K562 (cell line): ENCODE measurements at regions not wholly inside any gene's neighbourhood (a gene's known extent, or its start where the extent isn't known, plus 50 kb on each side); places are given as distances from the start of the nearest gene placed in this dataset.

Experiments
- ATAC-seq: fragments of 200-7000 bp; cut with Tn5 transposase; 3 replicates; pipeline ENCODE4 v1.9.1; 2020; ENCODE audit warnings: moderate library complexity
- BruUV-seq: library from RNA; stranded (reverse); fragments of 400-500 nt; replicated peaks from 2 replicates; lab custom pipeline; 2021; lab: Mats Ljungman, UMichigan
- CTCF ChIA-PET: fragments of 300-600 bp; formaldehyde crosslinking; extraction: SDS; loops from one replicate; lab custom pipeline; 2021; ENCODE audit warnings: low intra/inter-chr PET ratio; lab: Yijun Ruan, JAX
- POLR2A ChIA-PET: fragments of 300-600, 350-650 bp; sonication (Branson Sonifier 250); formaldehyde crosslinking; extraction: SDS; loops from one replicate; lab custom pipeline; 2021; ENCODE audit warnings: antibody characterized with exemption, inconsistent platforms; lab: Yijun Ruan, JAX
- DNase-seq, 4 experiments: peaks; one replicate each; pipeline versions ENCODE4 v3.0.0 to v3.0.0-alpha.2; 2011 to 2018; ENCODE audit warnings: low spot score in 3 of 4, mixed read lengths in 3 of 4; ENCODE audit errors: extremely low read depth in 1 of 4
- FAIRE-seq: peaks from 2 replicates; lab custom pipeline; 2011; peaks lifted over from hg19 to GRCh38; lab: Jason Lieb, UNC
- H2AFZ ChIP-seq: 2 replicates; pipeline ENCODE4 v1.6.0; 2011; ENCODE audit warnings: low read depth, low read length, control low read depth, inconsistent platforms
- H3K27ac ChIP-seq: fragments of 200-600 bp; 3 replicates; pipeline ENCODE4 v1.8.0; 2011; ENCODE audit warnings: low read depth, mild to moderate bottlenecking, control low read depth, inconsistent platforms, low read length, moderate library complexity, mixed read lengths; ENCODE audit errors: extremely low read depth
- H3K27me3 ChIP-seq, 2 experiments: fragments of 300-600 bp in 1 of 2; 2 replicates in 1 of 2; 3 replicates in 1 of 2; pipeline versions ENCODE4 v1.6.0 to v1.8.0; 2011; ENCODE audit warnings: inconsistent platforms in 2 of 2, low read length in 2 of 2, mild to moderate bottlenecking in 1 of 2, mixed read lengths in 1 of 2, moderate library complexity in 1 of 2; ENCODE audit not compliant: control insufficient read depth in 2 of 2, insufficient read depth in 2 of 2
- H3K36me3 ChIP-seq: fragments of 300-600 bp; 3 replicates; pipeline ENCODE4 v1.8.0; 2011; ENCODE audit warnings: mild to moderate bottlenecking, low read length, inconsistent platforms; ENCODE audit not compliant: control insufficient read depth, insufficient read depth
- H3K4me1 ChIP-seq, 2 experiments: fragments of 200-600 bp in 1 of 2; replicated peaks in 1 of 2; 2 replicates in 1 of 2; 3 replicates in 1 of 2; pipeline versions ENCODE4 v1.5.1 to v1.8.0; 2011; ENCODE audit warnings: inconsistent platforms in 2 of 2, low read length in 2 of 2, mild to moderate bottlenecking in 1 of 2, mixed read lengths in 1 of 2, moderate library complexity in 1 of 2; ENCODE audit not compliant: control insufficient read depth in 2 of 2, insufficient read depth in 2 of 2
- H3K4me2 ChIP-seq: 2 replicates; pipeline ENCODE4 v1.6.1; 2011; ENCODE audit warnings: low read length, control low read depth, inconsistent platforms, mixed read lengths; ENCODE audit not compliant: insufficient read depth
- H3K4me3 ChIP-seq: fragments of 200-600 bp; sonication (generic), shearing (Covaris generic); 2 replicates; pipeline ENCODE4 v1.5.1; 2016; ENCODE audit warnings: control low read depth, inconsistent platforms
- H3K79me2 ChIP-seq: fragments of 200-600 bp; 3 replicates; pipeline ENCODE4 v1.8.0; 2011; ENCODE audit warnings: low read length, inconsistent platforms; ENCODE audit not compliant: control insufficient read depth, insufficient read depth
- H3K9ac ChIP-seq, 2 experiments: 2 replicates each; pipeline versions ENCODE4 v1.6.0 to v1.6.1; 2011; ENCODE audit warnings: low read depth in 2 of 2, low read length in 2 of 2, control low read depth in 1 of 2, inconsistent platforms in 1 of 2, mild to moderate bottlenecking in 1 of 2, mixed read lengths in 1 of 2; ENCODE audit not compliant: insufficient read depth in 1 of 2
- H3K9me1 ChIP-seq: one replicate; pipeline ENCODE4 v1.6.0; 2011; ENCODE audit warnings: inconsistent platforms, mild to moderate bottlenecking, low read length, moderate library complexity; ENCODE audit not compliant: control insufficient read depth, insufficient read depth
- H3K9me3 ChIP-seq: replicated peaks from 2 replicates; pipeline ENCODE4 v1.5.1; 2011; ENCODE audit warnings: low read depth, low read length, inconsistent platforms; ENCODE audit not compliant: control insufficient read depth, insufficient read depth
- H4K20me1 ChIP-seq: replicated peaks from 2 replicates; pipeline ENCODE4 v1.6.1; 2011; ENCODE audit warnings: low read length, inconsistent platforms, mixed read lengths; ENCODE audit not compliant: control insufficient read depth, insufficient read depth
- FUS ChIP-seq: fragments of 200-400 bp; formaldehyde crosslinking; optimal IDR thresholded peaks from 2 replicates; pipeline ENCODE3; 2017; ENCODE audit warnings: low read depth, low read length
- KDM1A ChIP-seq, 2 experiments: fragments of 450-650 bp; IDR thresholded peaks; 2 replicates each; pipeline ENCODE4 v1.6.1; 2016; ENCODE audit warnings: mild to moderate bottlenecking in 2 of 2
- MYNN ChIP-seq, 2 experiments: sonication (generic); formaldehyde crosslinking in 1 of 2; IDR thresholded peaks; 2 replicates each; pipeline versions ENCODE4 v1.5.0 to v1.6.1; 2016 to 2020; ENCODE audit warnings: antibody characterized with exemption in 1 of 2, missing genetic modification reagents in 1 of 2
- NFE2 ChIP-seq: IDR thresholded peaks from 2 replicates; pipeline ENCODE4 v1.6.1; 2014; ENCODE audit warnings: antibody characterized with exemption, low read depth
- POLR2B ChIP-seq: fragments of 450-650 bp; IDR thresholded peaks from 2 replicates; pipeline ENCODE4 v1.6.1; 2018; ENCODE audit warnings: low read depth; ENCODE audit not compliant: partially characterized antibody
- TAF7 ChIP-seq: fragments of 450-650 bp; IDR thresholded peaks from 2 replicates; pipeline ENCODE4 v1.6.1; 2016; ENCODE audit warnings: missing genetic modification characterization, missing compliant biosample characterization
- UBTF ChIP-seq, 2 experiments: IDR thresholded peaks; 2 replicates each; pipeline ENCODE4 v1.6.1; 2012; ENCODE audit warnings: improper control_type of control experiment in 2 of 2, low read depth in 2 of 2, low read length in 2 of 2, borderline replicate concordance in 1 of 2
- ZFP1 ChIP-seq: fragments of 450-650 bp; formaldehyde crosslinking; IDR thresholded peaks from 2 replicates; pipeline ENCODE4 v1.4.0; 2020; ENCODE audit warnings: mild to moderate bottlenecking, mixed read lengths
- ZNF12 ChIP-seq: sonication (generic); formaldehyde crosslinking; IDR thresholded peaks from 2 replicates; pipeline ENCODE4 v1.4.0; 2020; ENCODE audit warnings: mild to moderate bottlenecking, missing genetic modification reagents
- ZNF239 ChIP-seq: fragments of 250-450 bp; sonication (Bioruptor Pico); IDR thresholded peaks from 2 replicates; pipeline ENCODE4 v1.4.0; 2020; ENCODE audit warnings: mild to moderate bottlenecking
- ZNF354B ChIP-seq: fragments of 250-450 bp; sonication (Bioruptor Pico); IDR thresholded peaks from 2 replicates; pipeline ENCODE4 v1.4.0; 2020
- ZNF696 ChIP-seq: fragments of 250-450 bp; sonication (Bioruptor Pico); conservative IDR thresholded peaks from 2 replicates; pipeline ENCODE4 v1.4.0; 2020; ENCODE audit warnings: mild to moderate bottlenecking, moderate library complexity
- WGBS: fragments of 100-300 bp; shearing (Covaris generic); methylation state at CpG from one replicate; pipeline ENCODE4 v1.1.6; 2016; ENCODE audit warnings: low coverage, mixed read lengths; ENCODE audit not compliant: insufficient coverage; ENCODE audit errors: missing lambda C conversion rate; 5-methylcytosine and 5-hydroxymethylcytosine counted together
- in situ Hi-C: fragments of 300-500 bp; cut with MboI; formaldehyde crosslinking; loops from 4 replicates; pipeline ENCODE4 v1.15.0; 2018; ENCODE audit warnings: inconsistent platforms, mixed read lengths
- intact Hi-C: fragments of 100-400 bp; cut with micrococcal nuclease; formaldehyde crosslinking; loops from 2 replicates; pipeline ENCODE4 v1.14.2; 2022

GRCh38 chr9:117551171-117551570, 136.3 kb upstream of the ASTN2 start:
- TF ChIP-seq ZNF239 (CRISPR knock-in tag) (no peak), ZNF696 (no peak), FUS (no peak), ZFP1 (no peak)
- TF ChIP-seq, all 486 proteins: peak for 0
- FAIRE-seq (no peak), ATAC-seq (no peak), DNase-seq (no peak)
- H3K36me3 ChIP-seq, result no peaks in the 10 kb centered on the region
- ChIA-PET POLR2A (no interaction called here), CTCF (no interaction called here)
- intact Hi-C loops (no loop called here), in situ Hi-C loops (no loop called here)
- no peak overlapping the region for H3K4me3 ChIP-seq
- H3K27me3 ChIP-seq, result no peaks in the 10 kb centered on the region
- WGBS, result 0% methylated on average over 2 of the region's 2 CpGs
- H3K9ac ChIP-seq, result no peak overlapping the region
- H3K79me2 ChIP-seq, result no peaks in the 10 kb centered on the region
- no peaks in the 10 kb centered on the region for H4K20me1 ChIP-seq
- no peak overlapping the region for H2AFZ ChIP-seq
- H3K4me2 ChIP-seq, result no peak overlapping the region
- no TSS peak for BruUV-seq
- H3K9me1 ChIP-seq, result no peaks in the 10 kb centered on the region
- H3K4me1 ChIP-seq, result no peaks in the 10 kb centered on the region
- no peak overlapping the region for H3K27ac ChIP-seq
- H3K9me3 ChIP-seq, result no peaks in the 10 kb centered on the region; the same call in 1 of the 2 replicates

DNA sequence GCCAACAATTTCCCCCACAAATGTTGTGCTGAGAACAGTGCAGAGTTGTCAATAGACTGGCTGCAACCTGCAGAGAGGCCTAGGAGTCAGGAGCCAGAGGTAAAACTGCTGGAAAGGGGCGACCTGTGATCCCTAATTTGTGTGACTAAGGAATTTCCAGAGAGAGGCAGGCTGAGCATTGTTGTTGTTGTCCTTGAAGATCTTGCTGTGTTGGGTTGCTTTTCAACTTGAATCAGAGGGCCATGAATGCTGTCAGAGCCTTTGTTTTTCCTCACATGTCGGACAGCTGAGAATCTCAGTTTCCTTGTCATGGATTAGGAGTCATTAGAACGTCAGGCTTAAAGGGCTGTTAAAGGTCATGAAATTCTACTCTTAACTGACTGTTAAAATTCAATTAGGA, 134.6 kb upstream of the ASTN2 start:
- Histone ChIP-seq H3K36me3 (no peaks in the 10 kb centered on the region), H3K4me2 (no peak overlapping the region), H3K9me3 (no peaks in the 10 kb centered on the region; the same call in 1 of the 2 replicates), H3K27ac (no peak overlapping the region), H3K27me3 (no peaks in the 10 kb centered on the region), H3K9ac (no peak overlapping the region), H4K20me1 (no peaks in the 10 kb centered on the region), H3K9me1 (no peaks in the 10 kb centered on the region), H3K4me1 (no peaks in the 10 kb centered on the region), H3K4me3 (no peak overlapping the region), H2AFZ (no peak overlapping the region), H3K79me2 (no peaks in the 10 kb centered on the region)
- no TSS peak for BruUV-seq
- in situ Hi-C loops, result no loop called here
- ATAC-seq (no peak), FAIRE-seq (no peak), DNase-seq (no peak)
- WGBS, result 0% methylated on average over 3 of the region's 3 CpGs
- POLR2A ChIA-PET, result no interaction called here
- TF ChIP-seq POLR2B (no peak), MYNN (IDR thresholded peaks at IDR 0.05) (no peak), MYNN (CRISPR knock-in tag; IDR thresholded peaks at IDR 0.05) (no peak), UBTF (IDR thresholded peaks at IDR 0.05; ENCODE audit: borderline replicate concordance in 1 of 2, low read depth in 2 of 2, low read length in 2 of 2) (no peak), ZNF354B (CRISPR knock-in tag) (no peak), ZNF12 (CRISPR knock-in tag) (no peak), KDM1A (IDR thresholded peaks at IDR 0.05) (no peak), TAF7 (no peak), NFE2 (no peak)
- CTCF ChIA-PET, result no interaction called here
- intact Hi-C loops, result no loop called here
